PC-3 (cell line): ENCODE measurements at regions not wholly inside any gene's neighbourhood (a gene's known extent, or its start where the extent isn't known, plus 50 kb on each side); places are given as distances from the start of the nearest gene placed in this dataset.

Experiments
- ATAC-seq: fragments of 200-7000 bp; cut with Tn5 transposase; 2 replicates; pipeline ENCODE4 v1.9.1; 2020; ENCODE audit warnings: mild to moderate bottlenecking, moderate library complexity
- BruUV-seq: library from RNA; stranded (reverse); fragments of 400-500 nt; replicated peaks from 2 replicates; lab custom pipeline; 2021; lab: Mats Ljungman, UMichigan
- CTCF ChIA-PET: fragments of 300-600 bp; sonication (Branson Sonifier 250); formaldehyde crosslinking; loops from one replicate; lab custom pipeline; 2022; ENCODE audit warnings: antibody characterized with exemption; lab: Charles Lee
- POLR2A ChIA-PET: fragments of 300-600 bp; sonication (Branson Sonifier 250); formaldehyde crosslinking; loops from one replicate; lab custom pipeline; 2022; ENCODE audit warnings: antibody characterized with exemption; ENCODE audit not compliant: unreplicated experiment; lab: Charles Lee
- DNase-seq: peaks from one replicate; pipeline ENCODE4 v3.0.0-alpha.2; 2015
- H2AFZ ChIP-seq: fragments of 300-600 bp; sonication (generic); 2 replicates; pipeline ENCODE4 v1.6.0; 2016; ENCODE audit warnings: antibody characterized with exemption, low read length
- H3F3A ChIP-seq: fragments of 300-600 bp; sonication (generic); one replicate; pipeline ENCODE4 v1.6.0; 2017; ENCODE audit warnings: antibody characterized with exemption, low read length, control low read depth, mild to moderate bottlenecking; ENCODE audit not compliant: unreplicated experiment
- H3K27ac ChIP-seq: fragments of 300-600 bp; sonication (generic); 2 replicates; pipeline ENCODE4 v1.5.1; 2016; ENCODE audit warnings: mild to moderate bottlenecking, low read length
- H3K27me3 ChIP-seq: fragments of 300-600 bp; sonication (generic); 2 replicates; pipeline ENCODE4 v1.6.1; 2016; ENCODE audit warnings: low read length, mixed read lengths
- H3K36me3 ChIP-seq: fragments of 300-600 bp; sonication (generic); 2 replicates; pipeline ENCODE4 v1.6.1; 2016; ENCODE audit warnings: low read depth, mixed run types, low read length, mixed read lengths
- H3K4me1 ChIP-seq: fragments of 300-600 bp; sonication (generic); 2 replicates; pipeline ENCODE4 v1.5.1; 2016; ENCODE audit warnings: low read length; ENCODE audit not compliant: insufficient read depth
- H3K4me2 ChIP-seq: fragments of 300-600 bp; sonication (generic); 2 replicates; pipeline ENCODE4 v1.6.0; 2016; ENCODE audit warnings: low read length
- H3K4me3 ChIP-seq: fragments of 300-600 bp; sonication (generic); 2 replicates; pipeline ENCODE4 v1.5.1; 2016; ENCODE audit warnings: mild to moderate bottlenecking, low read length, mixed read lengths
- H3K79me2 ChIP-seq: fragments of 300-600 bp; sonication (generic); 2 replicates; pipeline ENCODE4 v1.6.1; 2017; ENCODE audit warnings: low read length, mixed read lengths
- H3K9ac ChIP-seq: fragments of 300-600 bp; sonication (generic); 2 replicates; pipeline ENCODE4 v1.6.0; 2016; ENCODE audit warnings: mild to moderate bottlenecking, low read length
- H3K9me2 ChIP-seq: fragments of 300-600 bp; sonication (generic); replicated peaks from 2 replicates; pipeline ENCODE4 v1.6.1; 2016; ENCODE audit warnings: mixed run types, low read length, mixed read lengths
- H3K9me3 ChIP-seq: fragments of 300-600 bp; sonication (generic); 2 replicates; pipeline ENCODE4 v1.6.1; 2016; ENCODE audit warnings: low read length, mixed read lengths
- H4K20me1 ChIP-seq: fragments of 300-600 bp; sonication (generic); 2 replicates; pipeline ENCODE4 v1.6.1; 2016; ENCODE audit warnings: low read length, mixed read lengths
- CTCF ChIP-seq: fragments of 300-600 bp; sonication (generic); conservative IDR thresholded peaks from 2 replicates; pipeline ENCODE4 v1.5.1; 2017; ENCODE audit warnings: antibody characterized with exemption, low read depth, mild to moderate bottlenecking, low read length
- EZH2 ChIP-seq: fragments of 300-600 bp; sonication (generic); IDR thresholded peaks from one replicate; pipeline ENCODE4 v1.6.1; 2017; ENCODE audit warnings: antibody characterized with exemption, mild to moderate bottlenecking, low read length; ENCODE audit not compliant: unreplicated experiment
- EZH2phosphoT487 ChIP-seq: fragments of 300-600 bp; sonication (generic); IDR thresholded peaks from 2 replicates; pipeline ENCODE4 v1.6.1; 2018; ENCODE audit warnings: mild to moderate bottlenecking, antibody characterized with exemption, low read length, borderline replicate concordance
- intact Hi-C: fragments of 100-400 bp; cut with micrococcal nuclease; formaldehyde crosslinking; loops from 2 replicates; pipeline ENCODE4 v1.9.0; 2023

GRCh38 chr6:167696296-167696695, 130.4 kb upstream of the AFDN start:
- no peaks in the 10 kb centered on the region for H3K79me2 ChIP-seq
- H3K27me3 ChIP-seq: no peaks in the 10 kb centered on the region
- no peak overlapping the region for H3K27ac ChIP-seq
- DNase-seq: no peak
- ChIA-PET POLR2A (no interaction called here), CTCF (no interaction called here)
- intact Hi-C loops: no loop called here
- BruUV-seq: no TSS peak
- TF ChIP-seq EZH2: no peak
- TF ChIP-seq CTCF: no peak
- TF ChIP-seq EZH2phosphoT487: no peak
- H3K9ac ChIP-seq: no peak overlapping the region
- no peak overlapping the region for H3K4me2 ChIP-seq
- H3K9me3 ChIP-seq: no peaks in the 10 kb centered on the region
- no peak overlapping the region for H3K4me3 ChIP-seq
- H2AFZ ChIP-seq: no peak overlapping the region
- ATAC-seq: no peak
- peaks cover 15% of the 10 kb centered on the region for H3K4me1 ChIP-seq
- H3K36me3 ChIP-seq: no peaks in the 10 kb centered on the region
- H3K9me2 ChIP-seq: no peaks in the 10 kb centered on the region
- no peaks in the 10 kb centered on the region for H3F3A ChIP-seq
- no peaks in the 10 kb centered on the region for H4K20me1 ChIP-seq

- no peak overlapping the region for H3K9ac ChIP-seq
- H3K36me3 ChIP-seq: no peaks in the 10 kb centered on the region
- DNase-seq (no peak), ATAC-seq (no peak)
- BruUV-seq: no TSS peak
- no peaks in the 10 kb centered on the region for H3F3A ChIP-seq
- H3K9me3 ChIP-seq: no peaks in the 10 kb centered on the region
- TF ChIP-seq EZH2phosphoT487 (no peak), CTCF (no peak), EZH2 (no peak)
- H3K79me2 ChIP-seq: no peaks in the 10 kb centered on the region
- H3K4me3 ChIP-seq: no peak overlapping the region
- ChIA-PET CTCF (no interaction called here), POLR2A (no interaction called here)
- intact Hi-C loops: no loop called here
- H3K4me1 ChIP-seq: peaks cover 15% of the 10 kb centered on the region
- H4K20me1 ChIP-seq: no peaks in the 10 kb centered on the region
- H3K4me2 ChIP-seq: no peak overlapping the region
- no peak overlapping the region for H3K27ac ChIP-seq
- H3K9me2 ChIP-seq: no peaks in the 10 kb centered on the region
- H3K27me3 ChIP-seq: no peaks in the 10 kb centered on the region
- no peak overlapping the region for H2AFZ ChIP-seq
Observed at GRCh38 chr6:167697316-167697715, 129.4 kb upstream of the AFDN start.

- intact Hi-C loops: no loop called here
- H2AFZ ChIP-seq: no peak overlapping the region
- no peak overlapping the region for H3K4me2 ChIP-seq
- ChIA-PET CTCF (no interaction called here), POLR2A (no interaction called here)
- H3K9ac ChIP-seq: no peak overlapping the region
- H3K36me3 ChIP-seq: no peaks in the 10 kb centered on the region
- H3K79me2 ChIP-seq: no peaks in the 10 kb centered on the region
- no peaks in the 10 kb centered on the region for H3F3A ChIP-seq
- H3K9me3 ChIP-seq: no peaks in the 10 kb centered on the region
- no TSS peak for BruUV-seq
- no peak for TF ChIP-seq EZH2phosphoT487
- no peak for TF ChIP-seq CTCF
- no peak for TF ChIP-seq EZH2
- ATAC-seq (no peak), DNase-seq (no peak)
- H3K27me3 ChIP-seq: no peaks in the 10 kb centered on the region
- peaks cover 15% of the 10 kb centered on the region for H3K4me1 ChIP-seq
- no peak overlapping the region for H3K4me3 ChIP-seq
- H3K9me2 ChIP-seq: no peaks in the 10 kb centered on the region
- H3K27ac ChIP-seq: no peak overlapping the region
- no peaks in the 10 kb centered on the region for H4K20me1 ChIP-seq
Observed at GRCh38 chr6:167698540-167698939, 128.2 kb upstream of the AFDN start.
